ENCODE measurements at regions not wholly inside any gene's neighbourhood (a gene's known extent, or its start where the extent isn't known, plus 50 kb on each side); places are given as distances from the start of the nearest gene placed in this dataset.
A peak's percentile ranks its signal among the peaks of the same experiment; 100 is the strongest.
"Not testable (repeated sequence)": the region's sequence is repeated elsewhere in the genome, so short reads cannot be mapped to it uniquely, and the experiment has no call there.

- no peak for DNase-seq (ENCODE audit: low read depth, low spot score)
These were observed 623.2 kb downstream of the IRS1 start for GRCh38 chr2:226176283-226176984.

DNA sequence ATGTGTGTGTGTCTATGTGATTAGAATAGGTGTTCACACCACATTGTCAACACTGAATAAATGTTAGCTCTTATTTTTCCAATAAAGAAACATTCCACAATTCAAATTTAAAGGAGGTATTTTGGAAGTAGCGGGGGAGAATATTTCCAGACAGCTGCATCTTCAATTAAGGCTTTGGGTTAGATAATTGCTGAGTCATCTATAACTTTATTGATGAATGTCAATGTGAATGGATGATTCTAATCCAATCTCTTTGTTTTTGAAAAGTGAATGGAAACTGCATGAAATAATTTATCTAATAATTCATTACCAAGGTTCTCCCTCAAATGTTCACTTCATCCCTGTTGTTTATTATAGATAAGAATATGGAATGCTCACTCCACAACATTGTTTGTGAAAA is 625.2 kb downstream of the IRS1 start:
- no peak for DNase-seq (ENCODE audit: low read depth, low spot score)

DNA sequence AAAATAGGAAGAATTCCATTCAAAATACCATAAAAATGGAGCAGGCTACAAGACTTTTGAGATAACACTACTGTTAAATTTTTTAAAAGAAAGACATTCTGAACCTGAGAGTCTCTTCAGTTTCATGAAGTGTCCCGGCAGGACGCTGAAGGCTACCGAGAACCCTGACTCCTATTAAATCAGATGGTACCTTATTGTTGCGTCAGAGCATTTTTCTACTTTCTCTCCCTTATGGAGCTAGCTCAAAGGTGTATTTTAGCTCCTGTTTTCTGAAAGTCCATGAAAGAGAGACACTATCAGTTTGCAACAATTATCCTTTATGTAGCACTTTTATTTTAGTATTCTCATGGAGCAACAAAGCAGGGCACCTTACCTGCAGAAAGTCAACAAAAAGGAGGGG is 626.7 kb downstream of the IRS1 start:
- no peak for DNase-seq (ENCODE audit: low read depth, low spot score)

- no peak for DNase-seq (ENCODE audit: low read depth, low spot score)
These were observed 627.3 kb downstream of the IRS1 start for GRCh38 chr2:226172309-226172708.

DNA sequence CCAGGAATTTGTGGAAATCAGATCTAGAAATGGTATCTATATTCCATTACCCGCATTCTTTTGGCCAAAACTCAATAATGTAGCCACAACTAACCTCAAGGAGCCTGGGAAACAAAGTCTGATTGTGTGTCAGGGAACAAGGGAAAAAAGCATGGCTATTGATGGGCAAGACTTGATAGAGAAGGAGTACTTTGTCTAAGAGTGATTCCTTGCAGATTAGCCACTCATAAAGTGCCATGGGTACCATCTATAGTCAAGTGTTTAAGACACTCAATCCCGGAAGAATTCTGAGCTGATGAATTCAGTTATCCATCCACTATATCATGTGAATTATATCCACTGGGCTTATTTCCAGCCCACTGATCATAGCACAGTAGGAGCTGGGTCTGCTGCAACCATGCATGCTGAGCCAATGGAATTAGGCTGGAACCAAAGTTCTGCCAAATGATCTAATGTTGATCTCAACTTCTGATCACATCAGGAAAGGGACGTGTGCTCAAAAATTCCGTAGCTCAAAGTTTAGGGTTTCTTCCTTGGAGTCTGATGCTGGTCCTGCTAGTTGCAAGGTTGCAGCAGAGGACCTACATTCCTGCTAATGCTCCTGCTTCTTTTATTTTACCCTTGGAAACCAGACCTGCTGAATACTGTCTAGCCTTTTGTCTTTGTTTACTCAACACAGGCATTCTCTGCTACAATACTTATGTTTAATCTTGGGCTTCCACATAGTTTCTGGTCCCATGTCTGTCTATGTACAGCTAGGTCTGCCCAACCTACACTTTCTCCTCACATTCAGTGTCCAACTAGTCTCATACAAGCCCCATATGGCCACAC is 629.7 kb downstream of the IRS1 start:
- DNase-seq (ENCODE audit: low read depth, low spot score) = no peak

DNA sequence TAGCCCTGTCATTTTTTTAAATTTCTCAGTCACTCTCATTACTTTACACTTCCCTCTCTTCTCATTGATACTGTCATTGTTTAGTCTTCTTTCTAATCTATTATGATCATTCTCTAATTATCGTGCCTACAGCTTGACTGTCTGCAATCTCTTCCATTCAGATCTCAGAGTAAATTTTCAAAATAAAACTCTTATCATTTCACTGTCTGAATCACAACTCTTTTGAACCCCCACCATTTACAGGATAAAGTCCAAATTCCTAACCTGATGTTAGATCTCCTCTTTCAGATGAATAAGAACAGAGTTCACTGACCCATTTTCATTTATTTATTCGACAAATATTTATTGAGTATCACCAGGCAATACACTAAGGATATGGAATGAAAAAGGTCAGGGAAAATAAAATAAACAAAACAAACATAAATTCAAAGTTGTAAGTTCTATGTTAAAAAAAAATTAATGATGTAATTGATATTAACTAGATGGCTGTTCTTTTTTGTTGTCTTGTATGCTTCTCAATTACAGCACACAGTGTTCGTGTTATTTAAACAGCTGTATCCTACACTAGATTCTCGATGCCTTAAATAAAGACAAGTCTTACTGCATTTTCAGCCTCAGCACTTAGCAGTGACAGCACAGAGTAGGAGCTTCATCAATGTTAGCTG is 631.0 kb downstream of the IRS1 start:
- no peak for DNase-seq (ENCODE audit: low read depth, low spot score)

DNA sequence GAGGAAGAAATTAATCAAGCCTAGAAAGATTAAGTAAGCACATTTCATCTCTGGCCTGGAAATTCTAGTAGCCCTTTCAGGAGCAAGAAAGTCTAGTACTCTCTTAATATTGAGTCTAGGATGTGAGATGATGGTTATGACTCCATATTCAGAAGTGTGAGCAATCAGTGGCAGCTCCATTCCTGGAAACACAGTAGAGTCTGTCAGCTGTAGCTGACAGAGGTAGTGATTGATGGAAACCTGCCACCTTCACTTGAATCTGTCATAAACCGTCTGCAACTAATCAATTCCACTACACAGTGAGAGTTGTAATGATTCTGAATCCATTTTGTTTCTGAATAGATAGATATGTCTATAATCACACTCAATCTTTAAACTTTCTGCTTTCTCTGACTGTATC is 635.1 kb downstream of the IRS1 start:
- DNase-seq (ENCODE audit: low read depth, low spot score) = no peak

GRCh38 chr2:226160617-226161016 is 639.0 kb downstream of the IRS1 start:
- DNase-seq (ENCODE audit: low read depth, low spot score) = not testable (repeated sequence)

DNA sequence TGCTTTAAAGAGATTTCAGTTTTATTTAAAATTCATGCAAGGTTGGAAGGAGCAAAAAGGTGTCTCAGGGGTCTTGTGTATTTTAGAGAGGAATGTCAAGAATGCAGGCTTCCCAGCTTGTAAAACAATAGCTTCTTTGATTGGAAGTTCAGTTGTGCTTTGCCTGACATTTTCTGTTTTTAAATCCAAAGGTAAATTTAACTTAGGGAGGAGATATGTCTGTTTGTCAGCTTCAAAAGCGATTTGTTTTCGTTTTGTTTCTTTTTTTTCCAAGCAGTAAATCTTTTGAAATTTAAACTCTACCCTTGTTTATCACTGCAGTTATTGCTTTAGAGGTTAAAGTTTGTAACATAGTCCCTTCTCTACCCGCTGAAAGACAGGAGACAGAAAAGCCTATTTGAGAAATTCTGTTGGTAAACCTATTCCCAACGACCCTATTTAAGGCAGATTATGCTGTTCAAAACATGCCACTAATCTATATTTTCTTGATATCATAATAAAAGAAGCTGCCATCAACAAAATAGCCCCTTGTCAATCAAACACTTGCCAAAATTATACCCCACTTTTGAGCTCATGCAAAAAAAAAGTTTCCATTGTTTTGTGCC is 639.6 kb downstream of the IRS1 start:
- peak; percentile 63 for DNase-seq (ENCODE audit: low read depth, low spot score)

GRCh38 chr2:226158940-226159339 is 640.7 kb downstream of the IRS1 start:
- no peak for DNase-seq (ENCODE audit: low read depth, low spot score)

GRCh38 chr2:226158229-226158628 is 641.4 kb downstream of the IRS1 start:
- DNase-seq (ENCODE audit: low read depth, low spot score) = no peak

GRCh38 chr2:226155093-226155875 is 644.3 kb downstream of the IRS1 start:
- no peak for DNase-seq (ENCODE audit: low read depth, low spot score)

- DNase-seq (ENCODE audit: low read depth, low spot score) = no peak
These were observed 645.0 kb downstream of the IRS1 start for GRCh38 chr2:226154610-226155009.

DNA sequence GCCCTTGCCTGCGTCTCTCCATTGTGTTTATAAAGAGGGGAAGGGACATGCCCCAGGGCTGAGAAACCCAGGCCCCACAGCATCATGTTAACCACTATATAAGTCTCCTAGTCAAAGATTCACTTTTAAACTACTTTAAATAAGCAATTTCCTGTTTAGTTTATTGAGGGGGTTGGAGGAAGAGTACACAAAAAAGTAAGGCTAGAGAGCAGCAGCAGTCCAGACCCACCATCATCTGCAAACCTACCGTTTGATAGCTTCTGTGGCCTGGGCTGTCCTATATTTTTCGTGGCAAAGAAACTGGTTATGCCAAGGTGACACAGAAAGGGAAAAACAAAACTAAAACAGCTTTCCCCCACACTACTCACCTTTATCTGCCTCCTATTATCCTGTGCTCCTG is 646.1 kb downstream of the IRS1 start:
- DNase-seq (ENCODE audit: low read depth, low spot score) = no peak

DNA sequence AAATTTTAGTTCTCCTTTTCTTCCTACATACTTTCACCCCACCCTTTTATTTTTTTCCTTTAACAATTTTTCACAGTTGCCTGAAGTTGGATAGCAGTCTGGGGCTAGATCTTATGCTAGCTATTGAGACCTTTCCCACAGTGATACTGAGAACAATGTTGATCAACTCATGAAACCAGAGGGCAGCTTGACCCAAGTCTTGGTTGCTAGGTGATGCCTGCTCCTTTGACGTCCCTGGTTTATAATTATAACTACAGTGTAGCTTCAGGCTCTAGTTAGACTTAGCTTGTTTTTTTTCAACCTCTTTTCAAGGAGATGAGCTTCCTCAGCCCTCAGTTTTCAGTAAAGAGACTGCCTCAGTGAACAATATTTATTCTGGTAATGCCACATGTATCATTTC is 648.5 kb downstream of the IRS1 start:
- no peak for DNase-seq (ENCODE audit: low read depth, low spot score)

DNA sequence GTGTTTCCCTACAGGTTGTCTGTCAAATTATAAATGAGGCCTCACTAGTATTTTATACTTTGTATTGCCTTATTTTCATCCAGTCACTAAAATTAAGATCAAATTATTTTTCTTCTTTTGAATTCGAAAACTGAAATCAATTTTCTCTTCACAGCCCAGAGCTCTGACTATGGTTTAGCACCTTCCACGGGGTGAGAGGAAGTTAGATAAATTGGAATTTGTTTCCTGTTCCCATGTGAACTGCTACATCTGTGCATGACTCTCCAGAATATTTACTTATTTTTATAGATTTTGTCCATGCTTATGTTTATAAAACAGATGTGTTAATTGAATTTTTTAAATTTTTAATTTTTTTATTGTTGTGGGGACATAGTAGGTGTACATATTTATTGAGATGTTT is 656.5 kb downstream of the IRS1 start:
- no peak for DNase-seq (ENCODE audit: low read depth, low spot score)

GRCh38 chr2:226142463-226142862 is 657.2 kb downstream of the IRS1 start:
- DNase-seq (ENCODE audit: low read depth, low spot score) = no peak

- DNase-seq (ENCODE audit: low read depth, low spot score) = no peak
These were observed 659.0 kb downstream of the IRS1 start for GRCh38 chr2:226140594-226140993.

- DNase-seq (ENCODE audit: low read depth, low spot score) = no peak
These were observed 659.9 kb downstream of the IRS1 start for GRCh38 chr2:226139759-226140158.

GRCh38 chr2:226137201-226137811 is 662.3 kb downstream of the IRS1 start:
- DNase-seq (ENCODE audit: low read depth, low spot score) = no peak

- DNase-seq (ENCODE audit: low read depth, low spot score) = no peak
These were observed 662.9 kb downstream of the IRS1 start for GRCh38 chr2:226136739-226137138.

Data from iPS DF 19.7 (cell line).